ENCODE measurements at regions not wholly inside any gene's neighbourhood (a gene's known extent, or its start where the extent isn't known, plus 50 kb on each side); places are given as distances from the start of the nearest gene placed in this dataset.
A peak's percentile ranks its signal among the peaks of the same experiment; 100 is the strongest.
"Not testable (repeated sequence)": the region's sequence is repeated elsewhere in the genome, so short reads cannot be mapped to it uniquely, and the experiment has no call there.

GRCh38 chr5:133881576-133882388 is 86.6 kb downstream of the C5orf15 start:
- DNase-seq (ENCODE audit: low read depth), result no peak

DNA sequence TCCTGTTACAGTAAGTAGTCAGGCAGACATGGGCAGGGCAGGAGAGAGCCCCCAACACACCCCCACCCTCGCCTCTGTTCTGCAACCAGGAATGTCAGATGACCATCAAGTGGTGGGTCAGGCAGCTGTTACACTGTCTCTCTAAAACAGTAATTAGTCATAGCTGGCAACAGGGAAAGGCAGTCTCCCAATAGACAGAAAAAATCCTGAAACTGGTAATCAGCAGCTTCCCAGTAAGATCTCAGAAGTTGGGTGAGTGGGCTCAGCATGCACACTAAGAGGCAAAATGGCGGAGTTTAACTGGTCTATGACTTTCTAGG is 90.2 kb downstream of the C5orf15 start:
- DNase-seq (ENCODE audit: low read depth), result no peak

- no peak for DNase-seq (ENCODE audit: low read depth)
Observed at GRCh38 chr5:133877351-133878235, 90.8 kb downstream of the C5orf15 start.

DNA sequence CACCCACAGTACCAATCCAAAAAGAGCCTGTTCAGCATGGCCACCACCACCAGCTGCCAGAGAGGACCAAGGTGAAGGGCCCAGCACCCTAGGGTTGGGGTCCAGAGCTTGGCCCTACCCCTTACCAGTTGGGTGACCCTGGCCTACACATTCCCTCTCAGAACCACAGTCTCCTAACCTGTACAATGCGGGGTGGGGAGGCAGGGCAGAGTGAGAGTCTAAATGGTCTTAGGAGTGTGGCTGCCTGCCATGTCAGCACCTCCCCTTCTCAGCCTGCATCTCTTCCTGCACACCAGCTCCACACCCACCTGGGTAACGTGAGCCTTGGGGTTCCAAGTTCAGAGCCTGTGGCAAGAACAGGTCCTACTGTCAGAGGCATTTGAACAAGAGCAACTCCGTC is 92.2 kb downstream of the C5orf15 start:
- DNase-seq (ENCODE audit: low read depth), result no peak

GRCh38 chr5:133875179-133875578 is 93.2 kb downstream of the C5orf15 start:
- DNase-seq (ENCODE audit: low read depth), result no peak

DNA sequence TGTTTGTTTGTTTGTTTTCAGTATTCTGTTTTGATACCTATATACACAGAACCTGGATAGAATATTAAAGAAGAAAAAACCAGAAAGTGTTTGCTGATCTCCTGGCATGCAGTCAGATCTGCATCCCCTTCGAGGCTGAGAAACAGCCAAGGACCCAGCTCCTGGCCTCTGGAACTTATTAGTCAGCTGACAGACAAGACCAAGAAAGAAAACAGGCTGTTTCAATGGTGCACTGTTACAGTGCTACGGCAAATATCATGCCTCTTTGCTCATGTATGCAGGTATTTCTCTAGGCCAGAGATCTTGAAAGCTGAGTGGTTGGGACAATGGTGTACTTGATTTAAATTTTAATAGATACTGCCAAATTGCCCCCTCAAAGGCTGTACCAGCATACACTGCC is 95.0 kb downstream of the C5orf15 start:
- no peak for DNase-seq (ENCODE audit: low read depth)

GRCh38 chr5:133870661-133871060 is 97.8 kb downstream of the C5orf15 start:
- DNase-seq (ENCODE audit: low read depth), result no peak

DNA sequence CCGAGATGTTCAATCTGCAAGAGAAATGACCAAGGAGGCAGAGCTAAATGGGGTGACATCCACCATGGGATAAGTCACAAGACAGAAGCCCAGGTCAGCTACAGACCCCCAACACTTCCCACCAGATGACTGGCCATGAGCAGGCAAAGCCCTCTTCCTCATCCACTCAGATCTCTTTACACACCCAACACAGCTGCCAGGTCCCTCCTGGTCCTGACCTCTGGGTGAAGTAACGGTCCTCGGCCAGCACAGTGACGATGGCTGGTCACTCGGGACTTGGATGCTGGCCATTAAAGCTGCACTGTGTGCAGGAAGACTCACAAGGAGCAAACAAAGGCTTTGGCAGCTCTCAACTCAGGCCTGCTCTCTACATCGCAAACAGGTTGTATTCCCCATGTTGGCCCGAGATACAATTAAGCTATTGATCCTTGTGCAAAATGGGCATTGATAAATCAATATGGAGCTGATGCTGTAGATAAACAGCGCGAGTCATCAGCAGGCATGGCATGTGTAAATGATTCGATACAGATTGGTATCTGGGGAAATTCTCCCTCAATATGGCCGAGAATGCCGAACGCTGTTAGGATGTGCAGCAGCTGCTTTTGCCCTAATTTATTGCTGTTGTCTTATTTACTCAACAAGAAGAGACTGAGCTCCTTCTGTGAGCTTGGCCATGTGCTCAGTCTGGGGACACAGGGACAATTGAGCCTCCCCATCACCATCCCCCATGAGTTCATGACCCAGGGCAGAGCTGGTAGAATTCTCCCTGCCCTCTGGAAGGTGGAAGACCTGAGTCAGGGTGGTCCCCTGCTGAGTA is 98.7 kb downstream of the C5orf15 start:
- no peak for DNase-seq (ENCODE audit: low read depth)

GRCh38 chr5:133868946-133869518 is 99.4 kb downstream of the C5orf15 start:
- DNase-seq (ENCODE audit: low read depth), result peak; percentile 62

- no peak for DNase-seq (ENCODE audit: low read depth)
Observed at GRCh38 chr5:133867851-133868545, 100.4 kb downstream of the C5orf15 start.

DNA sequence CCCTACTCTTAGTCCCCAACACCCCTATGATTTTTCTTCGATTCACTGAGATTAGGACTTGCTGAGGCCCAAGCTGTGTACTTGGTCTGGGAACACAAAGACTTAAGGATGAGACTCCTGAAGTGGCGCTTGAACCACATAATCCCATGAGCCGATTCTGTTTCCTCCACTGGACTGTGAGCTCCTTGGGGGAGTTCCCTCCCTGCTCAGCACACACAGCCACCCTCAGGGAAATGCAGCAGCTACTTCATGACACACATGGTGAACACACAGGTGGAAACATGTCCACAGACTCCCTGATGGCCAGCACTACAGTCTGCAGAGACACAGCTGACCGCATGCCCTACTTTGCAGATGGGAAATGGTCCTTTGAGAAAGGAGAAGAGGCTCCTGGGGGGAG is 101.1 kb downstream of the C5orf15 start:
- no peak for DNase-seq (ENCODE audit: low read depth)

- no peak for DNase-seq (ENCODE audit: low read depth)
Observed at GRCh38 chr5:133866903-133867245, 101.6 kb downstream of the C5orf15 start.

- no peak for DNase-seq (ENCODE audit: low read depth)
Observed at GRCh38 chr5:133866160-133866902, 102.1 kb downstream of the C5orf15 start.

DNA sequence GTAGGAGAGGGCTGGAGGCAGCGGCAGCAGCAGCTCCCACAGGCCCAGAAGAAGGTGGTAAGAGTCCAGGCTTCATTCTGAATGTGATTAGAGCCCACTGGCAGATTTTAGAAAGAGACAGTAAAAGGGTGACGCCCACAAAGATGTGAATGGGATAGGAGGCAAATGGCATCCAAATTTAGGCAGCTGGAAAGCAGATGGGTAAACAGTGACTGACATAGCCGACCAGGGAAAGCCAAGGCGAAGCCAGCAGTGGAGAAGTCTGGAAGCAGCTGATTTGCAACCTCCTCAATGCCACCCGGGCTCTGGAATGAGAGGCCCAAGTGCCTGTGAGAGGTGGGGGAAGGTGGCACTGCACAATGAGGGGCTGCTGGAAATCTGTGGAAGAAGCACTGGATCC is 103.3 kb downstream of the C5orf15 start:
- no peak for DNase-seq (ENCODE audit: low read depth)

DNA sequence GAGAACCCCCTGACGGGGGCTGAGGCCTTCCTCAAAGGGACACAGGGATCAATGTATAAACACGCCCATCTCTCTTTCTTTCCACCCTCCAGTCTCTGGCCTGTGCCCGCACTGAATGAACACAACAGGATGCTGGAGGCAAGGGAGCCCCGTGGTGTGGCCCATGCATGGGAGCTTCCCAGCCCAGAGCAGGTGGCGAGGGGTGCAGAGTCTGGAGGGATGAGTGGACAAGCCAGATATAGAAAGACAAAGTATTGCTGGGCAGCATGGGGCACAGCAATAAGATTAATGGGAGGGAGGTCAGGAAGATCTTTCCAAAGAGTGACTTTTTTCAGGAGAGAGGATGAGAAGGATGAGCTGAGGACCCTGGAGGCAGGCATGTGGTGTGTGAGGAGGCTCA is 103.7 kb downstream of the C5orf15 start:
- DNase-seq (ENCODE audit: low read depth), result no peak

DNA sequence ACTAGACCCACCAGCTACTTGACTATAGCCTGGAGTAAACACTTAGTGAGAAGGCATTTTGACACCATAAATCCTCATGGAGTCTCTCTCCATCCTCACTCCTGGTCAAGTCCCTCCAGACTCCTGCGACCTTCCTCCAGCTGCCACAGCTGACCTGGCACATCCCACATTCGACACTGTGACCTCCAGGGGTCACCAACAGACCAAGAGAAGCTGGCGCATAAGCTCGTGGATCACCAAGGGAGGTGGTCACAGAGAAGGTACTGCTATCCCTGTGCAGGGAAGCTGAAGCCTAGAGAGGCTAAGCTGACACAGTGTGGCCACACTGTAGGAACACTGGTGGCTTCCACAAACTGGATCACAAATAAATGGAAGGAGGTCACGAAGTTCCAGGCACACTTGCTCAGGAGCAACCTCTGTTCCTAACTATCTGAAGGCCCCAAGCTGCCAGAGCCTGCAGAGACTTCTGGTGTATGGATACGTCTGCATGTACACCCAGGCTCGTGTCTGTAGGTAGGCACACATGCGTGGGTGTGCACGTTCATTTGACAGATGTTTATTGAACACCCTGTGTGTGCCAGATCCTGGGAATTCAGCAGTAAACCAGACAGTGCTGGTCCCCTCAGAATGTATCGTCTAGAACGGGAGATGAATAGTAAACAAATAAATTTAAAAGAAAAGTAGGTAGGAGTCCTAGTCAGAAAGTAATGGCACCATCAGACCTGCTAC is 104.4 kb downstream of the C5orf15 start:
- no peak for DNase-seq (ENCODE audit: low read depth)

GRCh38 chr5:133861161-133861737 is 107.2 kb downstream of the C5orf15 start:
- peak; percentile 24 for DNase-seq (ENCODE audit: low read depth)

DNA sequence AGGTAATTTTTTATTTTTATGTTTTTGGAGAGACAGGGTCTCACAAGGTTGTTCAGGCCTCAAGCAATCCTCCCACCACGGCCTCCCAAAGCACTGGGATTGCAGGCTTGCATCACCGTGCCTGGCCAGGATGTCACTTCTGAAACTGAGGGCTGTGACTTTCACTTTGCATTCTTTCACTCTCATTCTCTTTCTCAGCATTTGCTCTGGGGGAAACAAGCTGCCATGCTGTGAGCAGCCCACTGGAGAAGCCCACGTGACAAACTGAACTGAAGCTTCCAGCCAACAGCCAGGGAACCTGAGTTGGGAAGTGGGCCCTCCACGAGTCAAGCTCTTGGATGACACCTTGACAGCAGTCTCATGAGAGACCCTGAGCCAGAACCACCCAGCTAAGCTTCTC is 109.4 kb downstream of the C5orf15 start:
- DNase-seq (ENCODE audit: low read depth), result no peak

- not testable (repeated sequence) for DNase-seq (ENCODE audit: low read depth)
Observed at GRCh38 chr5:133857595-133858313, 110.7 kb downstream of the C5orf15 start.
